ENCODE measurements at regions not wholly inside any gene's neighbourhood (a gene's known extent, or its start where the extent isn't known, plus 50 kb on each side); places are given as distances from the start of the nearest gene placed in this dataset.
A peak's percentile ranks its signal among the peaks of the same experiment; 100 is the strongest.

DNA sequence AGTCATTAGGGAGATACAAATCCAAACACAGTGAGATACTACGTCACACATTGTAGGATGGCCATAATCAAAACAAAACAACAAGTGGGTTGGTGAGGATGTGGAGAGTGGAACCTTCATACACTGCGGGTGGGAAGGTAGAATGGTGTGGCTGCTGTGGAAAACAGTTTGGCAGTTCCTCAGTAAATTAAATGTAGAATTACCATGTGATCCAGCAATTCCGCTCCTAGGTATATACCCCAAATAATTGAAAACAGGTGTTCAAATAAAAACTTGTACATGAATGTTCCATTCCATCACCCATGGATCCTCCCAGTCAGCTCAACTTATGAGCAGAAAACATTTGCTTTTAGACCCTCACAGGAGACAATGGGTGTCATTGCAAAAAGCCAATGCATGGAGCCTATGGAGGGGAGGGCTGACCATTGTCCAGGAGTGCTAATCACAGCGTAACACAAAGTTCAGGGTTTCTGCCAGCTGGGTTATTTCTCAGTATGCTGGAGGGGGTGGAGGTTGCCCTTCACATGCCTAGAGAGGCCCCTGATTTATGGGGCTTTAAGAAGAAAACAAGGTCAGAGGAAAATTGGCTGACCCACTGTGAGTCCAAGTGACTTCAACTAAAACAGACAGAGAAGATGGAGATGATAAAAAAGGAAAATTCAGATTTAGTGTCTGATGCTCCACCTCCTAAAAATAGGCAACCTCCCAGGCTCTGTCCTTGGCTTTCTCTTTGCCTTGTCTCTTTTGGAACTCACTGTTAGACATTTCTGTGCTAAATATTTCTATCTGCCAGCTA lies 124.1 kb downstream of the WDR11 start:
- no peak for ATAC-seq
- Histone ChIP-seq H3K9me3 (no peaks in the 10 kb centered on the region), H3K27me3 (peaks cover 0 to 9% (median 0%) of the 10 kb centered on the region in 4 donors), H3K36me3 (no peaks in the 10 kb centered on the region), H3K4me3 (no peak overlapping the region), H3K4me1 (peaks cover 0 to 5% (median 0%) of the 10 kb centered on the region in 3 donors), H3K27ac (no peak overlapping the region)
- FAIRE-seq: no peak
- WGBS, 2 donors: 76 to 82% methylated on average over 4 of the region's 4 CpGs
- TF ChIP-seq, protein P1, sequence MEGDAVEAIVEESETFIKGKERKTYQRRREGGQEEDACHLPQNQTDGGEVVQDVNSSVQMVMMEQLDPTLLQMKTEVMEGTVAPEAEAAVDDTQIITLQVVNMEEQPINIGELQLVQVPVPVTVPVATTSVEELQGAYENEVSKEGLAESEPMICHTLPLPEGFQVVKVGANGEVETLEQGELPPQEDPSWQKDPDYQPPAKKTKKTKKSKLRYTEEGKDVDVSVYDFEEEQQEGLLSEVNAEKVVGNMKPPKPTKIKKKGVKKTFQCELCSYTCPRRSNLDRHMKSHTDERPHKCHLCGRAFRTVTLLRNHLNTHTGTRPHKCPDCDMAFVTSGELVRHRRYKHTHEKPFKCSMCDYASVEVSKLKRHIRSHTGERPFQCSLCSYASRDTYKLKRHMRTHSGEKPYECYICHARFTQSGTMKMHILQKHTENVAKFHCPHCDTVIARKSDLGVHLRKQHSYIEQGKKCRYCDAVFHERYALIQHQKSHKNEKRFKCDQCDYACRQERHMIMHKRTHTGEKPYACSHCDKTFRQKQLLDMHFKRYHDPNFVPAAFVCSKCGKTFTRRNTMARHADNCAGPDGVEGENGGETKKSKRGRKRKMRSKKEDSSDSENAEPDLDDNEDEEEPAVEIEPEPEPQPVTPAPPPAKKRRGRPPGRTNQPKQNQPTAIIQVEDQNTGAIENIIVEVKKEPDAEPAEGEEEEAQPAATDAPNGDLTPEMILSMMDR (IDR thresholded peaks at IDR 0.05): no peak
- DNase-seq: no peak
- intact Hi-C loops (cut with DNase I): no loop called here

DNA sequence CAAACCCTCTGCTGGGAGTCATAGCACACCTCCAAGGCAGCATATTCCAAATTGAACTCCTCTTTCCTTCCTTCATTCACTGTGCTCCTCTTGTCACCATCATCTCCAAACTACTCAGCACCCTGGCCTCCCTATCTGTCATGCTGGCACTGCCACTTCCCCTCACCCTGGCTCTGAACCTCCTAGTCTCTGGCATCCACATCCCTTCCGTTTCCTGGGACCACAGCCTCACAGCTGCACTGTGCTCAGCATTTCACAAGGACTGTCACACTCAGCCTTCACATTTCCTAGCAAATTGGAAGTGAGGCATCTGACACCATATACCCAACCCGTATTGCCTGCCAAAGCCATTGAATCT lies 124.7 kb downstream of the WDR11 start:
- no peak overlapping the region for H3K27ac ChIP-seq
- 50 to 58% methylated on average over 2 of the region's 2 CpGs for WGBS, 2 donors

DNA sequence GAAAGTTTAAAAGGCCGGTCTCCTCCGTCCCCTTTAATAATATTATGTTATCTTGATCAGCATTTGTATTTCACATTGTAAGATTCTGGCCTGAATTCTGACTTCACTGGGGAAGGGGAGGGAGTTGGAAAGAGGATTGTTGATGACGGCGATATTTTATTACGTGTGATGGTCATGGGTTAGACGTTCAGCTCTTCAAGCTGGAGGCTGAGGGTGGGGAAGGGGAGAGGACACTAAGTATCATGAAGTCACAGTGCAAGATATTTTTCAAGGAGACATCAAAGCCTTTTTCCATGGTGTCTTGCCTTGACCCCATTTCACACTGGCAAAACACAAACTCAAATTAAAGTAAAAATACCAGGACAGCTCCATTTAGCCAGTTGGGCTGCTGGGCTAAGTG lies 126.7 kb downstream of the WDR11 start:
- no peak for DNase-seq
- H3K27me3 ChIP-seq: peaks cover 0 to 9% (median 0%) of the 10 kb centered on the region in 4 donors
- TF ChIP-seq, protein P1 (IDR thresholded peaks at IDR 0.05): no peak
- H3K4me1 ChIP-seq: peaks cover 0 to 5% (median 0%) of the 10 kb centered on the region in 3 donors
- no peak for ATAC-seq
- no peak for FAIRE-seq
- H3K9me3 ChIP-seq: no peaks in the 10 kb centered on the region
- intact Hi-C loops (cut with DNase I): no loop called here
- WGBS, 2 donors: 66 to 67% methylated on average over 6 of the region's 6 CpGs
- H3K27ac ChIP-seq: no peak overlapping the region
- H3K4me3 ChIP-seq: no peak overlapping the region
- no peaks in the 10 kb centered on the region for H3K36me3 ChIP-seq

More for the DNA sequence above, 124.7 kb downstream of the WDR11 start:
- FAIRE-seq (no peak), ATAC-seq (no peak), DNase-seq (no peak)
- H3K36me3 ChIP-seq: no peaks in the 10 kb centered on the region
- H3K27me3 ChIP-seq: peaks cover 0 to 9% (median 0%) of the 10 kb centered on the region in 4 donors
- intact Hi-C loops (cut with DNase I): no loop called here
- H3K9me3 ChIP-seq: no peaks in the 10 kb centered on the region
- peaks cover 0 to 5% (median 0%) of the 10 kb centered on the region in 3 donors for H3K4me1 ChIP-seq
- TF ChIP-seq, protein P1 (IDR thresholded peaks at IDR 0.05): no peak
- no peak overlapping the region for H3K4me3 ChIP-seq

- DNase-seq (no peak), FAIRE-seq (peak; percentile 53), ATAC-seq (peak; percentile 25 to 28 (median 27))
- Histone ChIP-seq H3K36me3 (no peaks in the 10 kb centered on the region), H3K27ac (peak overlapping the region in 3 of 4 donors; percentile 42 to 63 (median 51)), H3K9me3 (no peaks in the 10 kb centered on the region), H3K27me3 (peaks cover 0 to 9% (median 0%) of the 10 kb centered on the region in 4 donors), H3K4me1 (peaks cover 0 to 5% (median 0%) of the 10 kb centered on the region in 3 donors), H3K4me3 (peak overlapping the region in 3 of 4 donors; percentile 11 to 29 (median 16))
- TF ChIP-seq, protein P1 (IDR thresholded peaks at IDR 0.05): no peak
- 8% methylated on average over 15 of the region's 15 CpGs for WGBS, 2 donors
- intact Hi-C loops (cut with DNase I): no loop called here
These were observed 127.6 kb downstream of the WDR11 start for GRCh38 chr10:120978589-120979252.
